Sigmoid colon (tissue), 4 donors: ENCODE measurements at regions not wholly inside any gene's neighbourhood (a gene's known extent, or its start where the extent isn't known, plus 50 kb on each side); places are given as distances from the start of the nearest gene placed in this dataset.

Experiments used
- EP300 ChIP-seq, 4 donors: sonication (generic); formaldehyde crosslinking; IDR thresholded peaks; one replicate each; pipeline ENCODE4 v1.6.1; 2017; ENCODE audit warnings: antibody characterized with exemption in 4 of 4
- POLR2A ChIP-seq, 2 donors: fragments of 450-650 bp; IDR thresholded peaks; one replicate each; pipeline ENCODE4 v1.6.1; 2016; ENCODE audit warnings: antibody characterized with exemption in 2 of 2, mild to moderate bottlenecking in 2 of 2, moderate library complexity in 2 of 2
- POLR2AphosphoS5 ChIP-seq, 4 donors: sonication (generic); formaldehyde crosslinking; IDR thresholded peaks; one replicate each; pipeline ENCODE4 v1.6.1; 2017; ENCODE audit warnings: antibody characterized with exemption in 4 of 4
- TF ChIP-seq, protein P1 (sequence below), 4 experiments: fragments of 450-650 bp in 3 of 4; fragments of 200-600 bp in 1 of 4; IDR thresholded peaks; one replicate each; pipeline ENCODE4 v1.5.1; 2016 to 2019; ENCODE audit warnings: antibody characterized with exemption in 4 of 4, mild to moderate bottlenecking in 3 of 4, moderate library complexity in 2 of 4

DNA sequence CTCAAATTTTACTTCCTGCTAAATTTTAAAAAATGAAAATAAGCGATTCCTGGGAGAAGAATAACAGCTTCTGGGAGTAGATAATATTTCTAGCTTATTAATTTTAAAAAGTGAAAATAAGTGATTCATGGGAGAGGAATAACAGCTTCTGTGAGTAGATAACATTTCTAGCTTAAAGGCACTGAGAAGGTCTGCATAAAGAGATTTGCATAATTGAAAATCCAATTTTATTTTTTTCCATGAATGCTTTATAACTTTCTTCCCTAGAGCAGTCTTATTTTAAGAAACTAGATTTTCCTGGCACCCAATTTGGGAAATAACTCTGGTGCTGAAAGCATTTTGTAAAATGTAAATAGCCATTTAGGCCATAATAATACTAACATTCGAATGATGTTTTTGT is 65.9 kb upstream of the ASTN2 start:
- no peak for TF ChIP-seq POLR2A (IDR thresholded peaks at IDR 0.05)
- TF ChIP-seq, protein P1, sequence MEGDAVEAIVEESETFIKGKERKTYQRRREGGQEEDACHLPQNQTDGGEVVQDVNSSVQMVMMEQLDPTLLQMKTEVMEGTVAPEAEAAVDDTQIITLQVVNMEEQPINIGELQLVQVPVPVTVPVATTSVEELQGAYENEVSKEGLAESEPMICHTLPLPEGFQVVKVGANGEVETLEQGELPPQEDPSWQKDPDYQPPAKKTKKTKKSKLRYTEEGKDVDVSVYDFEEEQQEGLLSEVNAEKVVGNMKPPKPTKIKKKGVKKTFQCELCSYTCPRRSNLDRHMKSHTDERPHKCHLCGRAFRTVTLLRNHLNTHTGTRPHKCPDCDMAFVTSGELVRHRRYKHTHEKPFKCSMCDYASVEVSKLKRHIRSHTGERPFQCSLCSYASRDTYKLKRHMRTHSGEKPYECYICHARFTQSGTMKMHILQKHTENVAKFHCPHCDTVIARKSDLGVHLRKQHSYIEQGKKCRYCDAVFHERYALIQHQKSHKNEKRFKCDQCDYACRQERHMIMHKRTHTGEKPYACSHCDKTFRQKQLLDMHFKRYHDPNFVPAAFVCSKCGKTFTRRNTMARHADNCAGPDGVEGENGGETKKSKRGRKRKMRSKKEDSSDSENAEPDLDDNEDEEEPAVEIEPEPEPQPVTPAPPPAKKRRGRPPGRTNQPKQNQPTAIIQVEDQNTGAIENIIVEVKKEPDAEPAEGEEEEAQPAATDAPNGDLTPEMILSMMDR (IDR thresholded peaks at IDR 0.05), result no peak
- TF ChIP-seq EP300 (IDR thresholded peaks at IDR 0.05), result no peak
- no peak for TF ChIP-seq POLR2AphosphoS5 (IDR thresholded peaks at IDR 0.05)
